ENCODE measurements at regions not wholly inside any gene's neighbourhood (a gene's known extent, or its start where the extent isn't known, plus 50 kb on each side); places are given as distances from the start of the nearest gene placed in this dataset.

GRCh38 chr2:15082105-15083058 is 449.9 kb downstream of the LRATD1 start:
- TF ChIP-seq CTCF (IDR thresholded peaks at IDR 0.05): no peak
- no peak for TF ChIP-seq POLR2A (IDR thresholded peaks at IDR 0.05)
- no peak for TF ChIP-seq POLR2AphosphoS5 (IDR thresholded peaks at IDR 0.05)
